Thyroid gland (tissue), 4 donors: ENCODE measurements at regions not wholly inside any gene's neighbourhood (a gene's known extent, or its start where the extent isn't known, plus 50 kb on each side); places are given as distances from the start of the nearest gene placed in this dataset.

Experiments used
- CTCF ChIP-seq, 6 experiments: fragments of 200-600 bp in 3 of 6; fragments of 450-650 bp in 3 of 6; sonication (generic) in 3 of 6; IDR thresholded peaks; one replicate each; pipeline ENCODE4 v1.5.1; 2016 to 2019; ENCODE audit warnings: antibody characterized with exemption in 6 of 6, mild to moderate bottlenecking in 2 of 6, inconsistent platforms in 1 of 6, moderate library complexity in 1 of 6
- POLR2A ChIP-seq, 2 donors: fragments of 450-650 bp; IDR thresholded peaks; one replicate each; pipeline ENCODE4 v1.6.1; 2017; ENCODE audit warnings: antibody characterized with exemption in 2 of 2, mild to moderate bottlenecking in 2 of 2, moderate library complexity in 1 of 2

- TF ChIP-seq CTCF (IDR thresholded peaks at IDR 0.05): no peak
- no peak for TF ChIP-seq POLR2A (IDR thresholded peaks at IDR 0.05)
Observed at GRCh38 chr18:77392321-77392720, 142.7 kb downstream of the GALR1 start.
